ENCODE measurements at regions not wholly inside any gene's neighbourhood (a gene's known extent, or its start where the extent isn't known, plus 50 kb on each side); places are given as distances from the start of the nearest gene placed in this dataset.
A peak's percentile ranks its signal among the peaks of the same experiment; 100 is the strongest.

GRCh38 chr2:48145845-48146452 is 168.5 kb upstream of the FOXN2 start:
- DNase-seq, result peak; percentile 40

DNA sequence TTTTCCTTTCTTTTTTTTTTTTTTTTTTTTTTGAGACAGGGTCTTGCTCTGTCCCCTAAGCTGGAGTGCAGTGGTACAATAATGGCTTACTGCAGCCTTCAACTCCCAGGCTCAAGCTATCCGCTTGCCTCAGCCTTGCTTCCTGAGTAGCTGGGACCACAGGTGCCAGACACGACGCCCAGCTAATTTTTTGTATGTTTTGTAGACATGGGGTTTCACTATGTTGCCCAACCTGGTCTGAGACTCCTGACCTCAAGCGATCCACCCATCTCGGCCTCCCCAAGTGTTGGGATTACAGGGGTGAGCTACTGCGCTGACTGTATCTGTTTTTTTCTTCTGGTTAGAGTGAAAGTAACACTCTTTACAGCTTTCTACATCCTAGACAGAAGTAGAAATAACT is 167.9 kb upstream of the FOXN2 start:
- no peak for DNase-seq

- no peak for DNase-seq
Measured at GRCh38 chr2:48147719-48148118, 166.8 kb upstream of the FOXN2 start.

- no peak for DNase-seq
Measured at GRCh38 chr2:48148841-48149430, 165.5 kb upstream of the FOXN2 start.

DNA sequence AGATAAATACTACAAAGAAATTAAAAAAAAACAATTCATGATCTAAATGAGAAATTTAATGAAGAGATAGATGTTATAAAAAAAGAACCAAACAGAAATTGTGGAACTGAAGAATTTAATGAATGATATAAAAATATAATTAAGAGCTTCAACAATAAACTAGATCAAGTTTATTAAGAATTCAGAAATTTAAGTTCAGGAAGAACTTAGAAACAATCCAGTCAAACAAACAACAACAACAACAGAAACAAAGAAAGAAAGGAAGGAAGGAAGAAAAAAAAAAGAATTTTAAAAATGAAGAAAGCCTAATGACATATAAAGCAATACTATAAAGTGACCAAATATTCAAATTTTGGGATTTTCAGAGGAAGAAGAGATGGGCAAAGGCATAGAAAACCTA is 157.3 kb upstream of the FOXN2 start:
- DNase-seq, result no peak

GRCh38 chr2:48161628-48162027 is 152.9 kb upstream of the FOXN2 start:
- no peak for DNase-seq

- no peak for DNase-seq
Measured at GRCh38 chr2:48162742-48163141, 151.7 kb upstream of the FOXN2 start.

DNA sequence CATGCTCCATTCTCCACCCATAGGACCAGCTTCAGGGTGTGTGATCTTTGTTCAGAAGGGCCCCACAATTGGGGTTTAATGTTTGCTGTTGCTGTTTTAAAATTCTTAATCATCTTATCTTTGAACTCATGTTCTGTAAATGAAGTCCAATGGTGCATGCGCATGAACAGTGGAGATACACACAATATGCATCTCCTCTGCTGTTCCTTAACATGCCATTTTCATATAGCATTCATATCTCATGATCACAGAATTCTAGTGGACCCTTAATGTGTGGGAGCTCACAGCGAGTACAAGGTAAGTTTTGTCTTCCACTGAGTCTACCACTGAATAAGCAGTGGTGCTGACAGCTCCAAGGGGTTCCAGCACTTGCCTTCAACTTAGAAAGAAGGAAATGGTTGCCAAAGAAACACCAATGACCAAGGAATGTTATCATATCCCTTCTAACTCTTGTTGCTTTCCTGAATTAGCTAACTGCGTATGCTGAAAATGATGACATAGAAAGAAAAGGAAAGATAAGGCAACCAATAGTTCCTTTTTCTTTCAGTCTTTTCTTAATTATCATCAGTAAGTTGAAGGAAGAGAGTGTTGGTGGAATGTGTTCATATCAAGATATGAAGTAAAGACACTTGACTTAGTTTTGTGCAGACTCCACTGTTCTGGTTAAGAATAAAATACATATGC is 149.3 kb upstream of the FOXN2 start:
- DNase-seq, result no peak

DNA sequence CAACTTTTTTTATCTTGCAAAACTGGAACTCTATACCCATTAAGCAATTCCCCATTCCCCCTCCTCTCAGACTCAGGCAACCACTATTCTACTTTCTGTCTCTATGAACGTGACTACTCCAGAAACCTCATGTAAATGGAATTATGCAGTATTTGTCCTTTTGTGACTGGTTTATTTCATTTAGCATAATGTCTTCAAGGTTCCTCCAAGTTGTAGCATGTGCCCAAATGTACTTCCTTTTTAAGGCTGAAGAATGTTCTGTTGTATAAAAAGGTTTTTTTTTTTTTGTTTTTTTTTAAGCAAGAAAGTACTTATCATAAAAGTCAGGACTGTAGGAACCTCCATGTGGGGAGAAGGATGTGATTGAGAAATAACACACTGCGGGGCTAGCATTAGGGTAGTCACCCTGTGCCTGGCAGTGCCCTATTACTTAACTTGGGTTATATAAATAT is 145.3 kb upstream of the FOXN2 start:
- DNase-seq, result no peak

- no peak for DNase-seq
Measured at GRCh38 chr2:48170281-48170680, 144.2 kb upstream of the FOXN2 start.

DNA sequence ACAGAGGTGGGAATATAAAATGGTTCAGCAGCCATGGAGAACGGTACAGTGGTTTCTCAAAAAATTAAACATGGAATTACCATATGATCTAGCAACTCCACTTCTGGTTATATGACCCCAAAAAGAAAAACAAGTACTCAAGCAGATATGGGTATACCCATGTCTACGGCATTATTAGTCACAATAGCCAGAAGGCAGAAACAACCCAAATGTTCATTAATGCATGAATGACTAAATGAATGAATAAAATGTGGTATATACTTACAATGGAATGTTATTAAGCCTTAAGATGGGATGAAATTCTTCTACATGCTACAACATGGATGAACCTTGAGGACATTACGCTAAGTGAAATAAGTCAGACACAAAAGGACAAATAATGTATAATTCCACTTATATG is 141.3 kb upstream of the FOXN2 start:
- DNase-seq, result no peak

DNA sequence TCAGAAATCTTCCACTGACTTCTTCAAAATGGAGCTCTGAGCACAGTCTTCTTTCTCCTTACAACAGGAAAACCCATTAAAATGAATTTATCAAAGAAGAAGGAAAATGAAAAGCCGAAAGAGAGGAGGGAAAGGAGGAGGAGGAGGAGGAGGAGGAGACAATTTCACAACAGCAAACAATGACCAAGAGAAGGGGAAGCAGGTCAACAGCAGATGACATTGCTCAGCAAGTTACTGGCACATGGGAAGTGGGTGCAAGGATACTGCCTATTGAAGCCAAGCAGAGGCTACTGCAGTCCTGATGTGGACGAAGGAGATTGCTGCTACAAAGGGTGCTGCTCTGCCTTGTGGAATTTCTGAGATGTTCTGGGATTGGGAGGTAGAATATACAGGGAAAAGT is 140.0 kb upstream of the FOXN2 start:
- DNase-seq, result no peak

GRCh38 chr2:48175254-48175653 is 139.2 kb upstream of the FOXN2 start:
- peak; percentile 63 for DNase-seq

- no peak for DNase-seq
Measured at GRCh38 chr2:48175656-48176055, 138.8 kb upstream of the FOXN2 start.

GRCh38 chr2:48176876-48177275 is 137.6 kb upstream of the FOXN2 start:
- no peak for DNase-seq

- no peak for DNase-seq
Measured at GRCh38 chr2:48178611-48179010, 135.9 kb upstream of the FOXN2 start.

DNA sequence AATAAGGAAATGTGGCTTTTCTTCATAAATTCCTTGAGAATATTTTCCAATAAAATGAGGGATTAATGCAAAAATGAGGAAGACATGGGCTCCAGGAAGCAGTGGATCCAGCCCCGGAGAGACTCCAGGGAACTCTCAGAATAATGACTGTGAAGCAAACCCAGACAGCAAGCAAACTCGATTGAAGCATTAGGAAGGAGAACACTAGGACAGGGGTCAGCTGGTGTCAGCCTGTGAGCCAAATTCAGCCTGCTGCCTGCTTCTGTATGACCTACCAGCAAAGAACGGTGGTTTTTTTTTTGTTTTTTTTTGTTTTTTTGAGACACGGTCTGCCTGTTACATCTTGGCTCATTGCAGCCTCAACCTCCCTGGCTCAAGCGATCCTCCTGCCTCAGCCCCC is 133.9 kb upstream of the FOXN2 start:
- no peak for DNase-seq

DNA sequence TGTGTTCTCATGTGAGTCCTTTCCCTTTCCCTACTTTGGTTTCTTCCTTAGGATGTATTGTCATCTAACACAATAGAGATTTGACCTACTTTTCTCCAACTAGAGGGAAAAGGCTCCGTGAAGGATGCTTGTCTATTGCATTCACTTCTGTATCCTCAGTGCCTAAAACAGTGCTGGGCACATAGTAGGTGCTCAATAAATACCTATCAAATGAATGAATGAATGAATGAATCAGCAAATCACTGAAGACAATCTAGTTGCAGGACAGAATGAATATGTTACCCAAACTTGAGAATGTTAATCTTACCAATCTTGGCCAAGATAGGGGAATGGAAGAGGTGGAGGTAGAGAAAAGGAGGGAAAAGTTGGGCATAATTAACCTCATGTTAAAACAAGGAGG is 131.2 kb upstream of the FOXN2 start:
- DNase-seq, result no peak

DNA sequence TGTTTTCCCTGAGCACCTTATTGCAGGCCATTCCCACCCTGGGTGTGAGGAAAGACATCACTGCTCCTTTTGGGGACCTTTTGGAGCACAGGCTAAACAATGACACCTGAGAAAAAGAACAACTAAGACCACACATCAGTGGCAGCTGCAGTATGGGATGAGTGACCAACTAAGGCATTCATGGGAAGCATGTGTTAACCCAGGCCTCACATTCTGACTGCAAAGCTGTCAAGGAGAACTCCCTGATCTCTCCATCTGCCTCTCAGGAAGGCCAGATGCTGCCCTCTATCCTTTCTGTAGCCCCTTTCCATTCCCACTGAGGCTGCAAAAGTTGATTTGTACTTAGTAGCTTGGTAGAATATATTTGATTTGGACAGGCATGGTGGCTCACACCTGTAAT is 130.5 kb upstream of the FOXN2 start:
- no peak for DNase-seq

DNA sequence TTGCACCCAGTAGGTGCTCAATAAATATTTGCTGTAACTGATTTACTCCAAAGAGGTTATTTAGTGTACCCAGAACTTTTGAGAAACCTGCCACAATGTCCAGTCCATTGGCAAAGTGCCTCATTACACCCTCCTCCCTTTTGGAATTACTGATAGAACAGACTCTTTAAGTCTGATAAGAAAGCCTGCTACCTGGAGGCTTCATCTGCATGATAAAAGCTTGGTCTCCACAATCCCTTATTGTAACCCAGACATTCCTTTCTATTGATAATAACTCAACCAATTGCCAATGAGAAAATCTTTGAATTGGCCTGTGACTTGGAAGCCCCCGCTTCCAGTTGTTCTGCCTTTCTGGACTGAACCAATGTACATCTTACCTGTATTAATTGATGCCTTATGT is 127.0 kb upstream of the FOXN2 start:
- DNase-seq, result no peak

DNA sequence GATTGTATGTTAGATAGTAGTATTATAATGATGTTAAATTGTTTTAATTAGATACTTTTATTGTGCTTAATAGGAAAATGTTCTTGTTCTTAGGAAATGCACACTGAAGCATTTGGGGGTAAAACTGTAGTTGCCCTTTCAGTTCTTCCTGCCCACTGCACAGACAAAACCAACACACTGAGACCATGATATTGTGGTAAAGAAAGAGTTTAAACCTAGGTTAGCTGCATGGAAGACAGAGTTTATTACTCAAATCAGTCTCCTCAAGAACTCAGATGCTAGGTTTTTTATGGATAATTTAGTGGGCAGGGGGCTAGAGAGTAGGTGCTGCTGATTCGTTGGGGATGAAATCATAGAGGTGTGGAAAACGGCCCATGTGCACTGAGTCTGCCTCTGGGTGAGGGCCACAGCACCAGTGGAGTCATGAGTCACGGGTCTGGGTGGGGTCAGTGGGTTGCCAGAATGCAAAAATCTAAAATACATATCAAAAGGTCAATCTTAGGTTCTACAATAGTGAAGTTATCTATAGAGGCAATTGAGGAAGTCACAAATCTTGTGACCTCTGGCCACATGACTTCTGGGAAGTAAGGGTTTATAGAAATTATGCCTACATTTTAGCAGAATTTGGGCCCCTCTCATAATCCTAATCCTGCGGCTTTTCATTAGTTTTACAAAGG is 124.8 kb upstream of the FOXN2 start:
- DNase-seq, result no peak

DNA sequence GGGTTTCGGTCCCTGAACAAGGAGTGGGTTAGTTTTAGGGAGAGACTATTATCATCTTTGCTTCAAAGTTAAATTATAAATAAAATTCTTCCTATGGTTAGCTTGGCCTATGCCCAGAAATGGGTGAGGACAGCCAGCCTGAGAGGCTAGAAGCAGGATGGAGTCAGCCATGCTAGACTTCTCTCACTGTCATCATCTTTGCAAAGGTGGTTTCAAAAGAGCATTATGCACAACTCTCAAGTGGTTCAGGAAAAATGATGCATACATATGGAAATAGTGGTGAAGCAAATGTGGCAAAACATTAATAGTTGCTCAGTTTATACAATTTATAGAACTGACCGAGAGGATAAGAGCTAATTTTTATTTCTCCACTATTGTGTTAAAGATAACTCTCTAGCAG is 124.3 kb upstream of the FOXN2 start:
- DNase-seq, result no peak

DNA sequence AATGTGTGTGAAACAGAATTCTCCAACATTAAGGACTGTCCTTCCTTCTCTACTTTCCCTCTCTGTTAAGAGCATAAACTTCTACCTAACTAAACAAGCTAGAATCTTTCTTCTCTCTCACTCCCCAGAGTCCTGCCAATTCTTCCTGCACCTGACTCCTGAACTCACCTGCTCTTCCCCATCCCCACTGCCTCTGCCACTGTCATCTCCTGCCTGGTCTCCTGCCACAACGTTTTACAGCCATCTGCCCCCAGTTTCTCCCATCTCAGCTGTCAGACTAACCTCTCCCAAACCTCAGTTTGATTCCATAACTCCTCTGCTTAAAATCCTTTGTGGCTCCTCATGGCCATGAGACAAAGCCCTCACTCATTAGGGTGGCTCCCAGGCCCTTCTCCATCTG is 119.8 kb upstream of the FOXN2 start:
- no peak for DNase-seq

DNA sequence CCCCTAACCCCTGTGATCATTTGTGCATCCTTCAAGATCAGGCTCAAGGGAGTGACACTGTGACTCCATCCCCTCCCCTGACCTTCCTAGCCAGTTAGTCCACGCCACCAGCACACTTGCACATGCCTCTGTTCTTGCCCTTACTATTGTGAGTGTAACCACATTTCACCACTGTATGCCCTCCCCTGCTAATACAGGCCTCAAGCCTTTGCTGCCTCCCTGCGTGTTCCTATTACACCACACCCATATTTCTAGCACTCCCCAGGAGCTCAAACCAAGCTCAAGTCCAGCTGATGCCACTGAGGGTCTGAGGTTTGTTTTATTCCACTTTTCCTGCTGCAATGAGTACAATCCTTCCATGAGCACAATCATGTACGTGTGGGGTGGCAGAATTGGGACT is 119.3 kb upstream of the FOXN2 start:
- DNase-seq, result no peak
